Upper lobe of left lung (tissue), 6 donors: ENCODE measurements at regions not wholly inside any gene's neighbourhood (a gene's known extent, or its start where the extent isn't known, plus 50 kb on each side); places are given as distances from the start of the nearest gene placed in this dataset.

Experiments
- ATAC-seq, 2 donors: fragments of 200-7000 bp; cut with Tn5 transposase; one replicate each; pipeline ENCODE4 v1.9.1; 2022; ENCODE audit warnings: mild to moderate bottlenecking in 2 of 2, moderate library complexity in 2 of 2; ENCODE audit not compliant: low FRiP score in 2 of 2
- DNase-seq, 2 donors: peaks; one replicate each; pipeline ENCODE4 v3.0.0-alpha.2; 2019 to 2020
- H3K27ac ChIP-seq, 4 donors: fragments of 200-600 bp; sonication (generic); one replicate each; pipeline ENCODE4 v1.5.1; 2016 to 2019
- H3K27me3 ChIP-seq, 4 donors: fragments of 200-600 bp; sonication (generic); one replicate each; pipeline ENCODE4 v1.5.1; 2017 to 2019
- H3K36me3 ChIP-seq, 4 donors: fragments of 200-600 bp; sonication (generic); one replicate each; pipeline ENCODE4 v1.5.1; 2016 to 2019
- H3K4me1 ChIP-seq, 4 donors: fragments of 200-600 bp; sonication (generic); one replicate each; pipeline ENCODE4 v1.5.1; 2018 to 2019
- H3K4me3 ChIP-seq, 4 donors: fragments of 200-600 bp; sonication (generic); one replicate each; pipeline ENCODE4 v1.5.1; 2017 to 2019; ENCODE audit warnings: mild to moderate bottlenecking in 2 of 4, moderate library complexity in 1 of 4
- H3K9me3 ChIP-seq, 4 donors: fragments of 200-600 bp; sonication (generic); one replicate each; pipeline ENCODE4 v1.5.1; 2018 to 2019
- EP300 ChIP-seq, 4 donors: sonication (generic); formaldehyde crosslinking; IDR thresholded peaks; one replicate each; pipeline ENCODE4 v1.5.1; 2017; ENCODE audit warnings: antibody characterized with exemption in 4 of 4, control low read depth in 2 of 4
- POLR2A ChIP-seq, 4 donors: fragments of 450-650 bp; IDR thresholded peaks; one replicate each; pipeline ENCODE4 v1.5.1; 2016 to 2017; ENCODE audit warnings: antibody characterized with exemption in 4 of 4, mild to moderate bottlenecking in 2 of 4
- POLR2AphosphoS5 ChIP-seq, 2 donors: sonication (generic); formaldehyde crosslinking; IDR thresholded peaks; one replicate each; pipeline ENCODE4 v1.5.1; 2017; ENCODE audit warnings: antibody characterized with exemption in 2 of 2
- WGBS, 2 donors: methylation state at CpG; one replicate each; pipeline ENCODE4 v1.1.5; 2017 to 2018; 5-methylcytosine and 5-hydroxymethylcytosine counted together
- TF ChIP-seq, protein P1 (sequence below), 6 experiments: fragments of 450-650 bp in 4 of 6; fragments of 200-600 bp in 2 of 6; sonication (generic) in 2 of 6; IDR thresholded peaks; one replicate each; pipeline ENCODE4 v1.5.1; 2016 to 2019; ENCODE audit warnings: antibody characterized with exemption in 6 of 6
- donor health status: DM: no; HTN: no; CAD: no; lungs with moderate emphysema.
- donor health status: DM: no; HTN: yes; CAD: no; lungs with severe emphysema.

DNA sequence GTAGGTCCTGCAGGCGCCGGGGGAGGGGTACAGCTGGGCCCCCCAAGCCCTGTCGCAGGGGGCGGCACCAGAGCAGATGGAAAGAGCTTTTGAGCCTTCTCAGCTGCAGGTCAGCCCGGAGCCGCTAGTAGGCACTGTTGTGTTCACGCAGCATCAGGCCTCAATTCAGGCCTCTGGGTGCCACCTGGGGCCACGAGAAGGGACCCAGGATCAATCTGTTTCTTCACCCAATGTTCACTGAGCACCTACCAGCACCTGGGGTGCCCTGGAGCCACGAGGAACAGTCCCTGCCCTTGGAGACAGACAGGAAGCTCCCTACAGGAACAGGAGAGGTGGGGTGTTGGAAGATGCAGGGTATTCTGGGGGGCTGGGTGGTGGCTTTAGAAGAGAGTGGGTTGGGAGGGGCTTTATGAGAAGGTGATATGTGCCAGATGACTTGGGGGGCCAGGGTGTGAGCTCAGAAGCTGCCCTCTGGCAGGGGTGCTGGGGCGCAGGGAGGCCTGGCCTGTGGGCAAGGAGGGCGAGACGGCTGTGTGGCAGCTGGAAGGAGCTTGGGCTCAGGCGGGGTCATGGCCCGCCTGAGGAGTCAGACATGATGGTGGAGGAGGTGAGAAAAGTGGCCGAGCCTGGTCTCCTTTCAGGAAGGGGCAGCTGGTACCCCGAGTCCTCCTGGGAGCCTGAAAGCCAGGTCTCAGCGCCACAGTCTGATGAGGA is 121.9 kb upstream of the GSE1 start:
- 63 to 70% methylated on average over 8 to 15 of the region's 17 CpGs for WGBS, 2 donors
- Histone ChIP-seq H3K4me1 (peaks cover 23 to 38% (median 31%) of the 10 kb centered on the region in 4 donors), H3K4me3 (no peak overlapping the region), H3K27me3 (no peaks in the 10 kb centered on the region), H3K27ac (peak overlapping the region; percentile 47 to 86 (median 76)), H3K9me3 (no peaks in the 10 kb centered on the region), H3K36me3 (no peaks in the 10 kb centered on the region)
- no peak for TF ChIP-seq POLR2A (IDR thresholded peaks at IDR 0.05)
- TF ChIP-seq, protein P1, sequence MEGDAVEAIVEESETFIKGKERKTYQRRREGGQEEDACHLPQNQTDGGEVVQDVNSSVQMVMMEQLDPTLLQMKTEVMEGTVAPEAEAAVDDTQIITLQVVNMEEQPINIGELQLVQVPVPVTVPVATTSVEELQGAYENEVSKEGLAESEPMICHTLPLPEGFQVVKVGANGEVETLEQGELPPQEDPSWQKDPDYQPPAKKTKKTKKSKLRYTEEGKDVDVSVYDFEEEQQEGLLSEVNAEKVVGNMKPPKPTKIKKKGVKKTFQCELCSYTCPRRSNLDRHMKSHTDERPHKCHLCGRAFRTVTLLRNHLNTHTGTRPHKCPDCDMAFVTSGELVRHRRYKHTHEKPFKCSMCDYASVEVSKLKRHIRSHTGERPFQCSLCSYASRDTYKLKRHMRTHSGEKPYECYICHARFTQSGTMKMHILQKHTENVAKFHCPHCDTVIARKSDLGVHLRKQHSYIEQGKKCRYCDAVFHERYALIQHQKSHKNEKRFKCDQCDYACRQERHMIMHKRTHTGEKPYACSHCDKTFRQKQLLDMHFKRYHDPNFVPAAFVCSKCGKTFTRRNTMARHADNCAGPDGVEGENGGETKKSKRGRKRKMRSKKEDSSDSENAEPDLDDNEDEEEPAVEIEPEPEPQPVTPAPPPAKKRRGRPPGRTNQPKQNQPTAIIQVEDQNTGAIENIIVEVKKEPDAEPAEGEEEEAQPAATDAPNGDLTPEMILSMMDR (IDR thresholded peaks at IDR 0.05), result peak; percentile 12 to 58 (median 46)
- ATAC-seq, result no peak
- DNase-seq, result peak in 1 of 2 donors; percentile 37

DNA sequence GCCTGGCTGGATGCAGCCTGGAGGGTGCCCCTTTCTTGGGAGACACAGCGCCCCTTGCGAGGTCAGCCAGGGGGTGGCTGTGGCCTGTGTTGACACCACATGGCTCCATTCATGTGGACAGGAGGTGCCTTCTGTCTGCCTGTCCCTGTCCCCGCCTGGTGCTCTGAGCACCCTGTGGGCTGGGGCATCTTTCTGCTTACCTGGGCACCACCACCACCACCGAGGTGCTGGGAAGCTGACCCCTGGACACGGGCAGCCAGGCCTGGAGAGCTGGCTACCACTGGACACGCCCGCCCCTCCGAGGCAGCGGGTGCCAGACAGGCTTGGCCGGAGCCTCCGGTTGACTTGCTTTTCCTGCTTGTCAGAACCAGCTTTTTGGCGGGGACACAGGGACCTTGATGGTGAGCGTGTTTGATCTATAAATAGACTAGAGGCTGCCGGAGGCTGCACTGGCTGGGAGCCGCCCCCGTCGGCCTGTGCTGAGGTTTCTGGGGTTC is 121.3 kb upstream of the GSE1 start:
- TF ChIP-seq EP300 (IDR thresholded peaks at IDR 0.05) (peak in 1 of 4 donors; percentile 43), POLR2A (IDR thresholded peaks at IDR 0.05) (no peak), POLR2AphosphoS5 (IDR thresholded peaks at IDR 0.05) (peak; percentile 30 to 55)
- TF ChIP-seq, protein P1 (IDR thresholded peaks at IDR 0.05), result peak in 2 of 6 experiments; percentile 3 to 4
- H3K9me3 ChIP-seq, result no peaks in the 10 kb centered on the region
- H3K4me1 ChIP-seq, result peaks cover 23 to 34% (median 29%) of the 10 kb centered on the region in 4 donors
- no peak overlapping the region for H3K4me3 ChIP-seq
- DNase-seq, result peak in 1 of 2 donors; percentile 92
- 9 to 16% methylated on average over 9 of the region's 17 CpGs for WGBS, 2 donors
- peak; percentile 41 to 81 for ATAC-seq
- no peaks in the 10 kb centered on the region for H3K36me3 ChIP-seq
- H3K27ac ChIP-seq, result peak overlapping the region; percentile 47 to 86 (median 76)
- no peaks in the 10 kb centered on the region for H3K27me3 ChIP-seq

DNA sequence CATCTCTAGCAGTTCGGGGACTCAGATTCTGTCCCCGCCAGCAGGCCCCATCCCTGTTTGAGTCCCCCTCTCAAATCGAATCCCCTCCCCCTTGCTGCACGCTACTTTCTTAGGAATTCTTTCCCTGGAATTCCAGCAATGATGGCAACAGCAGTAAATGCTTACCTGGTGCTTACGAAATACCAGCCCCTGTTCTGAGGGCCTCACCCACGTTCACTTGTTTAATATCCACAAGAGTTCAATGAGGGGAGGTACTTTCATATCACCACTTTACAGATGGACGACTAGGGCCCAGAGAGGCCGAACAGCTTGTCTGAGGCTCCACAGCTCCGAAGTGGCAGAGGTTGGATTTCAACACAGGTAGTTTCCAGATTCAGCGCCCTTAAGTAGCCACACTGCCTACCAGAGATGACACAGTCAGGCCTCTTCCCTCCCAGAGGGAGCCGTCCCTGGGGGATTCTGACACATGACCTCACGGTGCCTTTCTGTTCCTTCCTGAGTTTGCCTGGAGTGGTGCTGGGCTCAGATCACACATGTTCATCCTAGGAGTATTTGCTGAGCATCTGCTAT is 120.7 kb upstream of the GSE1 start:
- Histone ChIP-seq H3K27ac (peak overlapping the region; percentile 47 to 86 (median 76)), H3K4me3 (no peak overlapping the region)
- peak in 1 of 2 donors; percentile 45 for DNase-seq

DNA sequence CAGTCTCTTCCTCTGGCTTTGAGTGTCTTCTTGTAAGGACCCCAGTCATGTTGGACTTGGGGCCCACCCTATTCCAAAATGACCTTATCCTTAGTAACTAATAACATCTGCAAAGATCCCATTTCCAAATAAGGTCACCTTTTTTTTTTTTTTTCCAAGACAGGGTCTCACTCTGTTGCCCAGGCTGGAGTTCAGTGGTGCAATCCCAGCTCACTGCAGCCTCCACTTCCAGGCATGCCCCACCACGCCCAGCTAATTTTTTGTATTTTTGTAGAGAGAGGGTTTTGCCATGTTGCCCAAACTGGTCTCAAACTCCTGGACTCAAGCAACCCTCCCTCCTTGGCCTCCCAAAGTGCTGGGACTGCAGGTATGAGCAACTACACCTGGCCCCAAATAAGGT is 118.8 kb upstream of the GSE1 start:
- Histone ChIP-seq H3K36me3 (no peaks in the 10 kb centered on the region), H3K4me3 (no peak overlapping the region), H3K27ac (no peak overlapping the region), H3K4me1 (peaks cover 22 to 23% (median 23%) of the 10 kb centered on the region in 4 donors), H3K9me3 (no peaks in the 10 kb centered on the region), H3K27me3 (no peaks in the 10 kb centered on the region)
- no peak for TF ChIP-seq EP300 (IDR thresholded peaks at IDR 0.05)
- TF ChIP-seq, protein P1 (IDR thresholded peaks at IDR 0.05), result no peak
- ATAC-seq (no peak), DNase-seq (no peak)
- WGBS, 2 donors, result 88 to 96% methylated on average over 1 of the region's 1 CpG

More for the DNA sequence above, 120.7 kb upstream of the GSE1 start:
- 53 to 57% methylated on average over 10 to 11 of the region's 12 CpGs for WGBS, 2 donors
- Histone ChIP-seq H3K4me1 (peaks cover 23 to 34% (median 29%) of the 10 kb centered on the region in 4 donors), H3K27me3 (no peaks in the 10 kb centered on the region), H3K36me3 (no peaks in the 10 kb centered on the region), H3K9me3 (no peaks in the 10 kb centered on the region)
- peak in 1 of 2 donors; percentile 4 for ATAC-seq
- TF ChIP-seq EP300 (IDR thresholded peaks at IDR 0.05), result no peak
- TF ChIP-seq, protein P1 (IDR thresholded peaks at IDR 0.05), result no peak
- TF ChIP-seq POLR2AphosphoS5 (IDR thresholded peaks at IDR 0.05), result no peak
- TF ChIP-seq POLR2A (IDR thresholded peaks at IDR 0.05), result no peak
